Fibroblast of skin of right biceps (primary cell): ENCODE measurements at regions not wholly inside any gene's neighbourhood (a gene's known extent, or its start where the extent isn't known, plus 50 kb on each side); places are given as distances from the start of the nearest gene placed in this dataset.

Experiments used
- DNase-seq: peaks from one replicate; pipeline ENCODE4 v3.0.0-alpha.2; 2013

DNA sequence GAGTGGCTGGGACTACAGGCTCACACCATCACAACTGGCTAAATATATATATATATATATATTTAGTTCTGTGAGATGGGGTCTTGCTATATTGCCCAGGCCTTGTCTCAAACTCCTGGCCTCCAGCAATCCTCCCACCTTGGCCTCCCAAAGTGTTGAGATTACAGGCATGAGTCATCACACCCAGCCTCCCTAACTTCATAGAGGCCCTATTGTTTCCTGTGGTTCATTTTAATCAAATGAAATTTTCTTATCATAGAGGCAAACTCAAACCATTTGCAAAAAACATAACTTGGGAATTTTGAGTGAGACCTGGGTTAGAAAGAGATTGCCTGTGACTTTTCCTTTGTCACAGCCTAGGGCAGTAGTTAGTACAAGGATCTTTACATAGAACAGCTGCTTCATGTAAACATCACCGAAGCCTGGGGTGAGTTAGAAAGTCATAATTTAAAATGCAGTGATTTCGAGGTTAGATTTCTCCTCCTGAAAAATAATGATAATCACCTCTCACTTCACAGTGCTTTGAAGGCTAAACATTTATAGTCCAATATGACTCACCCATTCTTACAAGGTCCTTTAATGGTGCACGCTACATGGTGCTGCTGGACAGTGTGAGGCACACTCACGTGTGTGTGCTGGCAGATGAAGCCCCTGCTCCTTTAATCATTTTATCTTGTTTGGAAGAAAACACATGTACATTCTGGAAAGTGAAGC is 188.9 kb downstream of the RHOU start:
- no peak for DNase-seq

DNA sequence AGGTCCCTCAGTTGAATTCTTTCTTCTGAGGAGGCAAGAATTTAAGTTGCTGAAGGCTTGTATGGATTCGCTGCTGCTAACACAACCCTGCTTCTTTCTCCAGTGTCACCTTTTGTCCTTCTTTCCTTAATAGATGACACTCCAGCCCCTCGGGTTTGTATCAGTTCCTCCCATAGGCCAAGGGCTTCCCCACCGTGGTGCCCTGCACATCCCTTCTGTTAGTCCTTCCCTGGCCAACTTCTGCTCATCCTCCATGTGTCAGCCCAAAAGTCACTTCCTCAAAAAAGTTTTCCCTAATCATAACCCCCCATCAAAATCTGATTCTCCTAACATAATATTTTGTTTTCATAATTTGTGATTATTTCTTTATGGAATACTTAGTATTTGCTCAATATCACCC is 190.4 kb downstream of the RHOU start:
- DNase-seq = no peak

DNA sequence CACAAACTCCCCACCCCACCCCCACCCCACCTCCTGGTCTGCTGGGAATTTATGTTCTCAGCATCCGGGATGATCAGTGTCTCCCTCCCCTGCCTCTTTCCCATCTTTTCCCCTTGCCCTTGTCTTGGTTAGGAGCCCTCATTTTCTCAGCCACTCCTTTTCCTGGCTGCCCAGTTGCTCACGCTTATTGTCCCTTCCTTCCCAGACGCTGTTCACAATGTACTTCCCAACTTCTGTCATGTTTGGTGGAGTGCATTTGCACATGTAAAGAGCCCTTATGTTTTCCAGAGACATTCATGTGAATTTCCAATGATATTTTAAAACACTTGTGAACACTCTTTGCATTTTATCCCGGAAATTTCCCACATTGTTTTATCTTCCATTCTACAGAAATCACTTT is 192.1 kb downstream of the RHOU start:
- DNase-seq = no peak

DNA sequence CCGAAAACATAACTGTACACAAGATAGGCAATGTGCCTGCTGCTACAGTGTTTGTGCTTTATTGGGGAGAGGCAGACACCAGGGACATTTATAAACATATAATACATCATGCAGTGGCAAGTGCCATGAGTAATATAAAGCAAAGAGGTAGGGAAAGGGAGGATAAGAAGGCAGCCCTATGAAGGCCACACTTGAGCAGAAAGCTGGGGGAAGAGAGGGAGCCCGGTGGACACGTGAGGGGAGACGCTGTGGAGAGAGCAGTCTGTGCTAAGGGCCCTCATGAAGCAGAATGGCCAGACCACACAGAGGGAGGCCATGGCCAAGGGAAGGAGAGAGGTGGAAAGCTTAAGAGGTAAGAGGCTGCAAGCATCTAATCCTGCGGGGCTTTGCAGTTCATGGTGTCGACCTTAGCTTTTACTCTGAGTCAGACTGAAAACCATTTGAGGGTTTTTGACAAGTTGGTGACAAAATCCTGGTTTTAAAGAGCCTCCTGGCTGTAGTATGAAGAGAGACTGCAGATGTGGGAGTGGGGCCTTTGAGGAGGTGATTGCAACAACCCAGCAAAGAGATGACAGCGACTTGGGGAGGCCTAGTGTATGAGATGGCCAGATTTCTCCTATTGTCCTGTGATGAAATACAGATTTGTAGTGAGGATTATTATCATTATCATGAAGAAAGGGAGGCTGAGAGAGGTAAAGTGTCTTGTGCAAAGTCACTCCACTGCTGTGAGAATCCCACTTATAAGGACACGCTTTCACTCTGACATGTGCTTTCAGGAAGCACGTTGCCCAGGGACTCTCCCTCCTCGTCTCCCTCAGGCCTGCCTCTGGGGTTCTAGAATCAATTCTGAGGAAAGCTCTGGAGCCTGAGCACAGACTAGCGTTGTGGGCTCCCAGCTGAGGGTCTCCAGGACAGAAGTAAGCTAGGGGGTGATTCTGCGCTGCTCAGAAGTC is 192.9 kb downstream of the RHOU start:
- no peak for DNase-seq

DNA sequence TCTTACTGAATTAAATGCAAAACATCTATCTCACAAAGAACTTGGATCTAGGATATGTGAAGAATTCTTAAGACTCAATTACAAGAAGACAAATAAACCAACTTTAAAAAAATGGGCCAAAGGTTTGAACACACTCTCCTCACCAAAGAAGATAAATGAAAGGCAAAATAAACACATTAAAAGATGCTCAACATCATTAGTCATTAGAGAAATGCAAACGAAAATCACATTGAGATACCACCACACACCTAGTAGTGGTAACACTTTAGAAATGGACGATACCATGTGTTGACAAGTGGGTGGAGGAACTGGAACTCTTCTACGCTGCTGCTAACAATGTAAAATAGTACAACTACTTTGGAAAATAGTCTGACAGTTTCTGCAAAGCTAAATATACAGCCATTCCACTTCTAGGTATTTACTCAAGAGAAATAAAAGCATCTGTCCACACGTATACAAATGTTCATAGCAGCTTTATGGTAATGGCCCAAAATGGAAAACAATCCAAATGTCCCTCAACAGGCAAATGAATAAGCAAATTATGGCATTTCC is 194.3 kb downstream of the RHOU start:
- no peak for DNase-seq

DNA sequence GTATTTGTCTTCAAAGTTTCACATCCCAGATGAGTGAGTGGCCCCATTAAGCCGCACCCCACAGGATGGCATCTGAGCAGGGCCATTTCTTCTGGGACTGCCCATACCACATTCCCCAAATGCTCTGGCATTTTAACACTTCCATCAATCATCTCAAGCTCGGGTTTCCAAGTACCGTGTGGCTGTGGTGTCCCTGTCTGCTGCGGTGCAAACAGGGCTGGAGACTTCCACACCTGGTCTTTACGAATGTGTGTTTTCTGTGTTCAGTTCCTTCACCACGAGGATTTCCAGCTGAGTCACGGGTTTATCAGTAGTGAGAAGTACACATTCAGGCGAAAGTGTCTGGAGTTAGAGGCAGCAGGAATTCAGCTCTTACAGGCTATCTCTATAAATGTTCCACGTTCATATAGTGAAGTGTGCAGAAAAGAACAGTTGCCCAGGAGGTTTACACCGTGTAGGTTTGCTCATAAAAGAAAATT is 195.2 kb downstream of the RHOU start:
- DNase-seq = no peak

DNA sequence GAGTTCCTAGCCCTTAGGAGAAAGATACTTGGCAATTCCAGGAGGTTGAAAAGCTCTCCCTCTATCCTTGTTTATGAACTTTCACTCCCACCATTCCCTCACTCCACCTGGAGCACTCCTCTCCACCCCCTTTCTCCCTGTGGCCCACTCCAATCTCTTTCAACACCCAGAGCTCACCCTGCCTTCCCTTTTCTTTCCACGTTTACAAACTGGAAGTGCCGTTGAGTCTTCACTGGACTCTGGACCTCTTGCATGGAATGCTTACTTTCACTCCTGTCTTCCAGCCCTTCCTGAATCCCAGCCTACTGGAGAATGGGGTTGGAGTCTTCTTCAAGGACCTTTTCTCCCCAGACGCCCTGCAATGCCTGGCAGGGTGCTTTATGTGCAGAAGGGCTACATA is 198.5 kb downstream of the RHOU start:
- DNase-seq = no peak

DNA sequence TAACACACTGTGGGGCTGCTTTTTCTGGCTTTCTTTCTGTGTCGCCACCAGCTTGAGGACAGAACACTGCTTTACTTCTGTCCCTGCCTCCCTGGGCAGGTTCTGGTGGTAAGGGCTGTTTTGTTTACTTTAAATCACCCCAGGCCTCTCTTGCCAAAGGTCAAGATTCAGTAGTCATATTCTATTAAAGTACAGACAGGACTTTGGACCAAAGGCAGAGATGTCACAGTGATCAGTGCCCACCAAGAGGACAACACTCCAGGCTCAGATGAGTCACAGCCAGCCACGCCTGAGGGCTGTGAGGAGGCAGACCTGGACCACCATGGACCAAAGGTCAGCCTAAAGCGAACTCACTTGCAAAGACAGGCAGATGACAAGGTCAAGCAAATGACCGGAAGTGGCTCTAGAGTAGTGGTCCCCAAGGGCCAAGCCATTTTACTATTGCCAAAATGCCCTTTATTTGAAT is 200.0 kb downstream of the RHOU start:
- no peak for DNase-seq

DNA sequence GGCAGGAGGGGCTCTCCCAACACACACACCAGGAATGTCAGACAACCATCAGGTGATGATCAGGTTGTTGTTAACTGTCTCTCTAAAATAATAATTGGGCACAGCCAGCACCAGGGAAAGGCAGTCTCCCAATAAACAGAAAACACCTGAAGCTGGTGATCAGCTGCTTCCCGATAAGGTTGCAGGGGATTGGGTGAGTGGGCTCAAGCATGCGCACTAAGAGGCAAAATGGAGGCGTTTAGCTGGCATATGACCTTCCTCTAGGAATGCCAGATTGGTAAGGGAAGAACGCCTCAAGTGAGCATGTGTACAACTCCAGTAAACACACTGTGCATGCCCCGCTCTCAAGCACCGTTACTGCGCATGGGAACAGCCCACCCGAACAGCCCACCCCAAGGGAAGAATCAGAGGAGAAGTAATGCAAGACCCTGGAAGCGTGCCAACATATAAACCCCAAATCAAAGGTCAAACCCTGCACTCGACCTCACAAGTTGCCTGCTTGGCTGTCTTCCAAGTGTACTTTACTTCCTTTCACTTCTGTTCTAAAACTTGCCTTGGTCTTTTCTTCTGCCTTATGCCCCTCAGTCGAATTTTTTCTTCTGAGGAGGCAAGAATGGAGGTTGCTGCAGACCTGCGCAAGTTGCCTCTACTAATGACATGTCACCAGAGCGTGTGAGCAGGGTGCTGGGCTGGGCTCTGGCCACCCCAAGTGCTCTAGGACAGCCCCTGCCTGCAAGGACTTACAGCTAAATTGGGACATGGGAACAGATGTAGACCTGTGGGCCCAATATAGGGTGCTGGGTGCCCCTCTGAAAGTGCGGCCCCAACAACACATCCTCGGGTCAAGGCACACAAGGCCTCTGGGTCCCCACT is 200.8 kb downstream of the RHOU start:
- DNase-seq = no peak

DNA sequence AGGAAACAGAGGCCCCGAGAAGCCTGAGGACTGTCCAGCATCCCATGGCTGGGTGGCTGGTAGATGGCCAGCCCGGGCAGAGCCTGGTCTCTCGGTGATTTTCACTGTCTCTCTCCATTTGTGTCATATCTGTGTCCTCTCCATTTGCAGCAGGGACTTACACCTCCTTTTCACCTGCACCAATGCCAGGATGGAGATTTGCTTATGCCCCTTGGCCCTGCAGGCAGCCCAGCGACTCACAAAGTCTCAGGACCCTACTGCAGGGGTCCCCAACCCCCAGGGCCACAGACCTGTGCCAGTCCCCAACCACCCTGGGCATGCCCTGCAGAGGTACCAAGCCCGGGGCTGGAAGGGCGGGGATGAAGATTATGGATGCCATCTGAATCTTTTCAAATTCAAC is 201.6 kb downstream of the RHOU start:
- DNase-seq = no peak

DNA sequence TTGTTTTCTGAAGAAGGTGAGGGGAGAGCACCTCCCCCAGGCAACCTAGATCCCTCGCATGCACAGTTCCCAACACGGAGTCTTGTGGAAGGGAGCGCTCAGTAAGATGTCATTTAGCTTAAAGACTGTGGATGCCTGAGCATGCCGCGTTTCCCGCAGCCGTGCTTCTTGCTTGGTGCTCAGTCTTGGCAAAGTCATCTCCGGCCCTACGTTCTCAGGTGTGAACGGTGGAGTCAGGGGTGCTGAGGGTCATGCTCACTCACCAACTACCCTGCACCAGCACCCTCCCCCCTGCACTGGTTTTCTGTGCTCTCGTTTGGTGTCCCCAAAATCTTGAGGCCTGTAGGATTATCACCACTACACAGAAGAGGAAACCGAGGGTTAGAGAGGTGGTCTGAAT is 202.1 kb downstream of the RHOU start:
- DNase-seq = no peak

DNA sequence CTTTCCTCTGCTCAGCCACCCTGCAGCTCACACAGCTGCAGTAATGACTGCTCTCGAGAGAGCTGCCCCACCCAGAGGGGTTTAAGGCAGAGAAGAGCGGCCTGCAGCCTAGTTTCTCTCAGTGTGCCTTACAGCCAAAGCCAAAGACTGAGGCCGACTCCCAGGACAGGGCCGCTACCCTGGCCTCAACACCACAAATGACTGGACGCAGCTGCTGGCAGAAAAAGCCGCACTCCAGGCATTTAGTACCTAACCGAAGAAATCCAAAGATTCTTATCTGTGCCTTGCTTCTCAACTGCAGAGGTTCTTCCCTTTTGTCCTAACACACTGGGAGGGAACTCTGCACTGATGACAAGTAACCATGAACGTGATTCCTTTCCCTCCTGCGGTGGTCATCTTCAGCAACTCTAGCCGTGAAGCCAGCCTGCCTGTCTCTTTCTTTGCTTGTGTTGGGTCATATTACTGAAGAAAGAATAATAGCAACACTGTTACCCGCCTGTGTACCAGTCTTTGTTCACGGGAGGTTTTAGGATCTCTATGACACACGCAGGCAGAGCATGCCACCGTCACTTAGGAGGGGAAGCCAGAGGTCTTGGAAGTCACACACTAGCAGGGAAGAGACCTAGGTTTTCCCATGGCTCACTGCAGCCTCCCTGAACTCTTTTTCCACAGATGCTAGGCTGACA is 202.7 kb downstream of the RHOU start:
- DNase-seq = no peak

DNA sequence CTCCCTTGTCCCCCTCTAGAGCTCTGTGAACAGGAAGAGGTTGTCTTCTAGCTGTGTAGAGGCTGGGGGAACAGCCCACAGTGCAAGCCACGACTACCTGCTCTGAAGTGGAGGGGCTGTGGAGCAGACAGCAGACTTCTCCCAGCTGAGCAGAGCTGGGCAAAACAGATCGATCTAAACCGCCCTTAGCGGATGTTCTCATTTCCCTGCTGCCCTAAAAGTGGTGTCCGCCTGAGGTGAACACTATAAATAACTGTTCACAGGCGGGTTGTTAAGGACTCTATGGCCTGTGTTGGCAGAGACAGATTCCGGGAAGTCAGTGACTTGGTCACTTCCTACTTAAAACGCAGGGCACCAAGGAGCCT is 203.2 kb downstream of the RHOU start:
- no peak for DNase-seq

DNA sequence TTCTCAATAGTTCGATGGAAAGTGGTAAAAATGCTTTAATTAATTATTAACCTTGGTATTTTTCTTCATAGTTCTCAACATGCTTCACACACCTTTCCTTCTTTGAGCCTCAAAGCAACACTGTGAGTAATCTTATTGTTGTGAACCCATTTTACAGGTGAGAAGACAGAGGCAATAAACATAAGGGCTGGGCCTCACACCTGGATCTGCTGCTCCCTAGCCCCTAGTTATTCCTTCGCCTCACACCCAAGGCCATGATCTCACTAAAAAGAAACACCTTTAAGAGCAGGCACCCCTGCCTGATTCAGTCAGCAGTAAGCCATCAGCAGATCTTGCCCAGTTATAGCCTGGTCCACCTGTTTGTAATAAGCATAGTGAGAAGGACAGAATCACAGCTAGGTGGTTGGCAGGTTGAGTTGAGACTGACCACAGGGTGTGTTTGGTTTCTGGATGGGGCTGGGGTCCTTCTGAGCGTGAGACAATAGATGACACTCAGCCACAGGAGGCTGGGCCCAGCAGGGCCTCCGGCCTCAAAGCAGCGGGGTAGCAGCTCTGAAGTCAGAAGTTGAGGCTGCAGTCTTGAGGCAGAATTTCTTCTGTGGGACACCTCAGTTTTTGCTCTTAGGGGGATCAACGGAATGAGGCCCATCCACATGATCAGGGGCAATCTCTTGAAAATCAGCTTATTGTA is 203.9 kb downstream of the RHOU start:
- DNase-seq = no peak

DNA sequence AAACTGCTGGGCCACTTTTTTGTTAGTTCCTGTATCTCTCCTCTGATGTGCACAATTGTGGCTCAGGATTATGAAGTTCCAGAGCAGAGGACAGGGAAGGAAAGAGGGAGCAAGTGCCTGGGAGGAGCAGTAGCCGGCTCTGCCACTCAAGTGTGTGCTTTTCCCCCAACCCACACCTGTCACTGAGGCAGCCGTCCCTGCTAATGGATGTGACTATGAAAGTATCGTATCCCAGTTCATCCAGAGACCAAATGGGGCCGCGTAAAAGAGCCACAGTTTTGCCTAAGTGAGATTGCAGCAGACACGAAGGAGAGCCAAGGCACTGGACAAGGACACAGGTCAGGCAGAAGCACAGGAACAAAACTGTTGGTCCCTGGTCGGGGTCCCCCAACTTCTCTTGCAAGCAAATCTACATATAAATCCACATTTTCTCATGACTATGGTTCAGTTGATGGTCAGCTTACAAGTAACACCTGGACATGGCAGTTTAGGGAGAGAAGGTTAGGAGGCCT is 204.7 kb downstream of the RHOU start:
- no peak for DNase-seq

DNA sequence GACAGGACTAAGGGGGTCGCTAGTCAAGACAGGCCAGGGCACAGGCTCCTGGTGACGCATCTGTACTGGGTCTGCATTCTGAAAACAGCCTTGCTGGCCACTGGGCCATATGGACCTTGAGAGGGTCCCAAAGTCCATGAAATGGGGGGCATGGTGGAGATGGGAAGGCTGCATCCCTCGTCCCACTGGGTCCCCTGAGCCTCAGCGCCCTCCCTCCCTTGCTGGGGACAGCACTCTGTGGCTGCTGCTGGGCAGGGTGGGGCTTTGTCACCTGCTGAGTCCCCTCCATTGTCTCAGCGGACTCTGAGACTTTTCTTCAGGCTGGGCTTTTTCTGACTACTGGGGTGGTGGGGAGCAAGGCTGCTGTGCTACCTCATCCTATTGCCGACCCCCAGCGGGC is 205.2 kb downstream of the RHOU start:
- no peak for DNase-seq

DNA sequence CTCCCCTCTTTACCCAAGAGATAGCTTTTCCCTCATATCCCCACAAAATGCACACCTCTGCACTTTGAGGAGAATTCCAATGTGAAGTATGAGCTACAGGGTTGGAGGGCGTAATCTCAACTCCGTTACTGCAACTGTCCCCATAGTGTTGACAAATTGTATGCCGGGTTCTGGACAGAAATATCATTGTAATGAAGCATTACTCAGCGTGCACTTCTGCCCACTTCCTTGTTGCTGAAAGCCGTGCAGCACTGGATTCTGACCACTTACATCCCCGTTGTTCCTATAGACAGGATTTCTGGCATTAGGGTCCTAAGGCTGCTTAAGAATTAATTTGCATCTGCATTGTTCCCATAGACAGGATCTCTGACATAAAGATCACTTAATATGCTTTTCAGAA is 205.6 kb downstream of the RHOU start:
- no peak for DNase-seq

DNA sequence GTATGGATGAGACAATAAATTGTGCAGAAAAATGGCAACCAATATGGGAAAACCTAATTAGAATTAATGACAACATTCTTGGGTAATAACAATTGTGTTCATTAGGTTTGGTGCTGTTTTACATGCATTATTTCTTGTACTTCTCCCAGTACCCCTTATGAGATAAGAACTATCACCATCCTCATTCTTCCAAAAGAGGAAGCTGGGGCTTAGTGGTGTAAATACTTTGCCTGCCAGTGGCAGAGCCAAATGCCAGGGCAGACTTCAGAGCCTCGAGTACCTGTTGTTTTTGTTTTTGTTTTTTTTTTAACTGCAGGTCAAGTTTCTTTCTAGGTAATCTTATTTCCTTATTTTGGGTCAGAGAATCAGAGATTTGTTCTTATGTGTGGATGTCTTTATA is 206.4 kb downstream of the RHOU start:
- no peak for DNase-seq

DNA sequence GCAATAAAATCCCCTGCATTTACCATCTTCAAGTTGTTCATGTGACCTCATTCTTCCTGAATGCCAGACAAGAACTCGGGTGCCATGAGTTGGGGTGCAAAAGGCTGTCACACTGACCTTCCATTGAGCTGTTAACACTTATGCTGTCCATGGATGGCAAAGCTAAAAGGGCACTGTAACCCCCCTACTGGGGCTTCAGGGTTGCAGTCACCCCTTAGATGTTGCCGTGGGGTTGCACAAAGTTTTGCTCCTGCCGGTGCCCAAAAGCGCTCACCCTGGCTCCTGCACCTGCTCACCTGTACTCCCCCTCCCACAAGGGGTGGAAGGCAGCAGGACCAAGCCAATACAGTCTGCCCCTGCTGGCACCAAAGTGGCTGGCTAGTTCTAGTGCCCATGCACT is 208.2 kb downstream of the RHOU start:
- DNase-seq = no peak

DNA sequence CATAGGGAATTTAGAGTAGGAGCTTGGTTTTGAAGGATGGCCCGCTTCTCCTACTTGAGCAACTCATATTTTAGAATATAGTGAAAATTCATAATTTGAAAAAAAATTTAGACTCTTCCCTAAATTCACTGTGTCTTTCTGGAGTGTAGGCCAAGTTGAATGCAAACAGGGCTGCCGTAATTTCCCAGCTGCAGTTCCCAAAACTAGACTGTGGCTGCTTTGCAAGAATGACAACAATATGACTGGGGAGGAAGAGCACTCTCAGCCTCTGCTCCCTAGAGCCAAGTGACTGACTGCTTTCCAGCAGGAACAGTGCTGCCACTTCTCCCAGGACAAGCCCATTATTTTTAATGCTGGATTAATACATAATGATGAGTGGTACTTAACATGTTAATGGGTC is 209.0 kb downstream of the RHOU start:
- DNase-seq = no peak

DNA sequence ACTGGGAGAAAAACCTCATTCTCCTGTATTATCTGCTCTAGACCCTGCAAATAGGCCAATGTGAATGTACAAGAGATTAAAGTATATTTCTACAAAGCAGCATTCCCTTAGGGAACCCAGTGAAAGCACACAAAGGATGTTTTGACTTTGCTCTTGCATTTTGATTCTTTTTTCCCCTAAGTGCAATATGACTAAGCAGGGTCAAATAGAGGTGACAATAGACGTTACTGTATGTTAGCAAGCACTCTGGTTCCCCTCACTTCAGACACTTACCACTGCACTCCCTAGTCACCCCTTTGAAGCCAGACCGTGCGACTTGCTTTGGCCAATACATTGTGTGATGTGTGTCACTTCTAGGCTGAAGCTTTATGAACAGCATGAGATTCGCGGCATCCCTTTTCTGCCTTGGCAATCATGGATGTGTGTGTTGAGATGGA is 209.7 kb downstream of the RHOU start:
- DNase-seq = peak; percentile 43
